ENCODE measurements at regions not wholly inside any gene's neighbourhood (a gene's known extent, or its start where the extent isn't known, plus 50 kb on each side); places are given as distances from the start of the nearest gene placed in this dataset.

GRCh38 chr2:198913394-198914152, 544.2 kb downstream of the SATB2 start (continued):
- TF ChIP-seq E2F4 (CRISPR knock-in tag; IDR thresholded peaks at IDR 0.05; ENCODE audit: low read depth) (no peak), ZNF583 (CRISPR knock-in tag; IDR thresholded peaks at IDR 0.05) (no peak)

- H3K36me3 ChIP-seq (ENCODE audit: control insufficient read depth, insufficient read depth, low read length) = no peaks in the 10 kb centered on the region
- DNase-seq (ENCODE audit: extremely low read depth in 1 of 4, low spot score in 3 of 4) = no peak
- no peak overlapping the region for H3K27ac ChIP-seq (ENCODE audit: extremely low read depth, low read depth, low read length)
- H3K9ac ChIP-seq (ENCODE audit: insufficient read depth in 1 of 2, low read depth in 2 of 2, low read length in 2 of 2) = no peak overlapping the region
- H2AFZ ChIP-seq (ENCODE audit: low read depth, low read length) = no peak overlapping the region
- H3K79me2 ChIP-seq (ENCODE audit: control insufficient read depth, insufficient read depth, low read length) = no peaks in the 10 kb centered on the region
- BruUV-seq (replicated peaks) = no TSS peak
- ChIA-PET CTCF (ENCODE audit: low intra/inter-chr PET ratio) (no interaction called here), POLR2A (no interaction called here)
- ATAC-seq = no peak
- in situ Hi-C loops (cut with MboI) = no loop called here
- no peak overlapping the region for H3K4me3 ChIP-seq
- H3K9me1 ChIP-seq (ENCODE audit: control insufficient read depth, insufficient read depth, low read length) = no peaks in the 10 kb centered on the region
- no peak for FAIRE-seq
- no peaks in the 10 kb centered on the region for H3K9me3 ChIP-seq (replicated peaks; ENCODE audit: control insufficient read depth, insufficient read depth, low read depth, low read length)
- intact Hi-C loops (cut with micrococcal nuclease) = no loop called here
- H3K27me3 ChIP-seq (ENCODE audit: control insufficient read depth in 2 of 2, insufficient read depth in 2 of 2, low read length in 2 of 2) = no peaks in the 10 kb centered on the region
- H4K20me1 ChIP-seq (replicated peaks; ENCODE audit: control insufficient read depth, insufficient read depth, low read length) = no peaks in the 10 kb centered on the region
- WGBS (ENCODE audit: insufficient coverage, low coverage, missing lambda C conversion rate) = 0% methylated on average over 2 of the region's 2 CpGs
- no peak overlapping the region for H3K4me2 ChIP-seq (ENCODE audit: insufficient read depth, low read length)
- H3K4me1 ChIP-seq (replicated peaks in 1 of 2; ENCODE audit: control insufficient read depth in 2 of 2, insufficient read depth in 2 of 2, low read length in 2 of 2) = no peaks in the 10 kb centered on the region
- TF ChIP-seq, protein P1, sequence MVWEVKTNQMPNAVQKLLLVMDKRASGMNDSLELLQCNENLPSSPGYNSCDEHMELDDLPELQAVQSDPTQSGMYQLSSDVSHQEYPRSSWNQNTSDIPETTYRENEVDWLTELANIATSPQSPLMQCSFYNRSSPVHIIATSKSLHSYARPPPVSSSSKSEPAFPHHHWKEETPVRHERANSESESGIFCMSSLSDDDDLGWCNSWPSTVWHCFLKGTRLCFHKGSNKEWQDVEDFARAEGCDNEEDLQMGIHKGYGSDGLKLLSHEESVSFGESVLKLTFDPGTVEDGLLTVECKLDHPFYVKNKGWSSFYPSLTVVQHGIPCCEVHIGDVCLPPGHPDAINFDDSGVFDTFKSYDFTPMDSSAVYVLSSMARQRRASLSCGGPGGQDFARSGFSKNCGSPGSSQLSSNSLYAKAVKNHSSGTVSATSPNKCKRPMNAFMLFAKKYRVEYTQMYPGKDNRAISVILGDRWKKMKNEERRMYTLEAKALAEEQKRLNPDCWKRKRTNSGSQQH (CRISPR knock-in tag; IDR thresholded peaks at IDR 0.05) = no peak
- TF ChIP-seq ZNF212 (CRISPR knock-in tag; IDR thresholded peaks at IDR 0.05) (no peak), RFX1 (IDR thresholded peaks at IDR 0.05) (no peak), ZNF253 (CRISPR knock-in tag; conservative IDR thresholded peaks at IDR 0.05) (no peak), E2F4 (CRISPR knock-in tag; IDR thresholded peaks at IDR 0.05; ENCODE audit: low read depth) (no peak), AFF1 (IDR thresholded peaks at IDR 0.05; ENCODE audit: low read depth in 1 of 2, partially characterized antibody in 2 of 2) (no peak), MLX (CRISPR knock-in tag; conservative IDR thresholded peaks at IDR 0.05) (no peak), PHB2 (IDR thresholded peaks at IDR 0.05; ENCODE audit: low read depth) (no peak), HSF4 (CRISPR knock-in tag; IDR thresholded peaks at IDR 0.05; ENCODE audit: borderline replicate concordance) (no peak)
Measured at GRCh38 chr2:198909525-198910267, 548.0 kb downstream of the SATB2 start.
